HG03175 (cell line): ENCODE measurements at regions not wholly inside any gene's neighbourhood (a gene's known extent, or its start where the extent isn't known, plus 50 kb on each side); places are given as distances from the start of the nearest gene placed in this dataset.
A peak's percentile ranks its signal among the peaks of the same experiment; 100 is the strongest.
"Not testable (repeated sequence)": the region's sequence is repeated elsewhere in the genome, so short reads cannot be mapped to it uniquely, and the experiment has no call there.

Experiments used
- ATAC-seq: cut with Tn5 transposase; IDR thresholded peaks from one replicate; pipeline ENCODE4 v1.9.1; 2021; ENCODE audit warnings: mild to moderate bottlenecking, moderate library complexity; ENCODE audit not compliant: unreplicated experiment

GRCh38 chr3:5035113-5035512 is 55.9 kb downstream of the BHLHE40 start:
- ATAC-seq = no peak

DNA sequence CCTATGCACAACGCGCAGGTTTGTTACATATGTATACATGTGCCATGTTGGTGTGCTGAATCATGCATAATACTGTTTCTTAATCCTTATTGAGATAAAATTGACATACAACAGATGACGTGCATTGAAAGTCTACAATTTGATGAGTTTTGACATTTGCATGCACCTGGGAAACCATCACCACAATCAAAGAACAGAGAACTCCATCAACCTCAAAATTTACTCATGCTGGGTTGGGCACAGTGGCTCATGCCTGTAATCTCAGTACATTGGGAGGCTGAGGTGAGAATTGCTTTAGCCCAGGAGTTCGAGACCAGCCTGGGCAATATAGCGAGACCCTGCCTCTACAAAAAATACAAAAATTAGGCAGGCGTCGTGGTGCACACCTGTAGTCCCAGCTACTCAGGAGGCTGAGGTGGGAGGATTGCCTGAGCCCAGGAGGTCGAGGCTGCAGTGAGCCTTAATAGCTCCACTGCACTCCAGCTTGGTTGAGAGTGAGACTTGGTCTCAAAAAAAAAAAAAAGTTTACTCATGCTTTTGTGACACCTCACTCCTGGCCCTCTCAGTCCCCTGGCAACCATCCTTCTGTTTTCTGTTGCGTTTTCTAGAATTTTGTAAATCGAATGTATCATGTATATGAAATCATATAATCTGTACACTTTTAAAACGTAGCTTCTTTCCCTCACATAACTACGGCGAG is 56.6 kb downstream of the BHLHE40 start:
- ATAC-seq = peak; percentile 41

DNA sequence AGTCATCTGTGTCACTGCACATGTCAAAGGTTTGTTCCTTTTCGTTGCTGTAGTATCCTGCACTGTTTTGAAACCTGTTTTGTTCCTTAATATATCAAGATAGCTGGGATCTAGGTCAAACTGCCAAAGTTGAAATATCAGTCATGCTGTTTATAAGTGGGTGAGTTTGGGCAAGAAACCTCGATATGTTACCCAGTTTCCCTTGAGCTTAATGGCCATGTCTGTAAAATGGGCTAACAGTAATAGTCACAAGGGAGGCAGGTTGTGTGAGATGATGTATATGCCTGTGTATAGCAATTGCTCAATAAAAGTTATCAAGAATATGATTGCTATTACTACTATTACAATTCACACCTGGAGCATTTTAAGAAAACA is 57.1 kb downstream of the BHLHE40 start:
- no peak for ATAC-seq

GRCh38 chr3:5036858-5037257 is 57.6 kb downstream of the BHLHE40 start:
- no peak for ATAC-seq

- no peak for ATAC-seq
Observed at GRCh38 chr3:5039585-5039984, 60.3 kb downstream of the BHLHE40 start.

GRCh38 chr3:5041315-5041714 is 62.1 kb downstream of the BHLHE40 start:
- no peak for ATAC-seq

GRCh38 chr3:5045961-5046360 is 66.7 kb downstream of the BHLHE40 start:
- no peak for ATAC-seq

- ATAC-seq = no peak
Observed at GRCh38 chr3:5047764-5048419, 68.7 kb downstream of the BHLHE40 start.

DNA sequence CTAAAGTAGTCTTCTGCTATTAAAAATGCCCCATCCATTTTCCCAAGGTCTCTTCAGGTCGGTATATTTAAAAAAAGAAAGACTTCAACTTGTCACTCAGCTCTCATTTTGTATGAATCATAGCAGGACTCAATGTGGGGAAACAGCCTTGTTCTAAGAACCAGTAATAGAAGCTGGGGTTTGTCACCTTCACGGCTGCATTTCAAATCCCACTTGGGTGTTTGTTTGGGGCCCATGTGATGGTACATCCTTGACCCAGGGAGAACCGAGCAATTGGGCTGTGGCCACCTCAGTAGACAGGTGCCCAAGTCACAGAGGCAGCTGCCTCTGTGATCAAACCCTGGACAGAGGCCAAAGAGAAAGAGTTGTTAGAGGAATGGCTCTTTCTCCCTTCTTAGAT is 70.3 kb upstream of the ARL8B start:
- ATAC-seq = peak; percentile 85

- no peak for ATAC-seq
Observed at GRCh38 chr3:5052247-5052646, 69.8 kb upstream of the ARL8B start.

- ATAC-seq = no peak
Observed at GRCh38 chr3:5053021-5053831, 68.9 kb upstream of the ARL8B start.

DNA sequence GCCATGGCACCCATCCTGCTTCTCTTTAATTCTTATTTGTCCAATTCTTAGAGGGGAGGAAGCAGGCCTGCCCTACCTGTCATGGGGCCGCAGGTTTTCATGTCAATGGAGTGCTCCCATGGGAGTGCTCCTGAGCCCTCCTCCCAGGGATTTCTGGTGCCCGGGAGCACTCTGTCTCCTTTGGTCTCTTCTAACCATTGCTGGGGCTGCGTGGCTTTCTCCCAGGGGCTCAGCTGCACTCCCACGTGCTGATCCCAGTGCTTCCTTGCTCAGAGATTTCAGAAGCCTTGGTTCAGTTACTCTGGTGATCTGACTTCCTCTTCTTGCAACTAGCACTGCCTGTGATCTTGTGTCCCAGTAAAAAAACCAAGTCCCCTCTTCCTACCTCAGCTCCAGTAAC is 68.0 kb upstream of the ARL8B start:
- ATAC-seq = no peak

DNA sequence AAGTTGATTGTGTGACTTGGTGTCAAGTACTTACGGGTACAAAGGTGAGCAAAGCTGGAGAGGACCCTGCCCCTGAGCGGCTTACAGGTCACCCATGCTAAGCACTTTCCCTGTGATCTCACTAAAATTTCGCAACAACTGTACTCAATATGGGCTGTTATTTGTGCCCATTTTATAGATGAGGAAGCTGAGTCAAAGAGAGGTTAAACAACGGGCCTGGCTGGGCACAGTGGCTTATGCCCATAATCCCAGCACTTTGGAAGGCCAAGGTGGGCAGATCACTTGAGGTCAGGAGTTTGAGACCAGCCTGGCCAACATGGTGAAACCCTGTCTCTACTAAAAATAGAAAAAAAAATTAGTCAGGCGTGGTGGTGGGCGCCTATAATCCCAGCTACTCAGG is 67.5 kb upstream of the ARL8B start:
- ATAC-seq = not testable (repeated sequence)

GRCh38 chr3:5055357-5056110 is 66.6 kb upstream of the ARL8B start:
- no peak for ATAC-seq

DNA sequence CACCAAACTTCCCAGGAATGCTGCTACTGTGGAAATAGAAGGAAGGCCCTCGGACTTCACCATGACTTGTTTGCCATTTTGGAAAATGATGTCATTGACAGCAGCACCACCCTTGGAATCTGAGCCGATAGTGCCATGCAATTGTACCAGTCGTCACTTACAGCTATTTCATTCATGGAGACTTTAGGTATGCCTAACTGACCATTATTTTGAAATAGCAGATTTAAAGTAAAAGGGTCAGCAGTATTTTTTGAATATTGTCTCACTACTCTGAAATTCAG is 66.0 kb upstream of the ARL8B start:
- ATAC-seq = no peak

DNA sequence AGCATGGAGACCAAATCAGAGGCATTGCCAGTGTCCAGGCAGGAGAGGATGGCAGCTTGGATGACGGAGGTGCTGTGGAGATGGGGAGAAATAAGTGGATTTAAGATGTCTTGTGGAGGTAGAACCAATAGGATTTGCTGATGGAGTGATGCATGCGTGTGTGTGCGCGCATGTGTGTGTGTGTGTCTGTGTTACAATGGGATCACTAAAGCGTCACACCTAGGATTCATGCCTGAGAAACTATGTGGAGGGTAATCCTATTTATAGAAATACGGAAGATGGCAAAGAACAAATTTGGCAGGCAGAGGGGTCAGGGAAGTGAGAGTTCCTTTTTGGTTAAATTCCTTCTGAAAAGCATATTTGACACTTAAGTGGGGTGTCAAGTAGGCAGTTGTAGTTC is 64.8 kb upstream of the ARL8B start:
- no peak for ATAC-seq

GRCh38 chr3:5057857-5058324 is 64.2 kb upstream of the ARL8B start:
- ATAC-seq = peak; percentile 89

DNA sequence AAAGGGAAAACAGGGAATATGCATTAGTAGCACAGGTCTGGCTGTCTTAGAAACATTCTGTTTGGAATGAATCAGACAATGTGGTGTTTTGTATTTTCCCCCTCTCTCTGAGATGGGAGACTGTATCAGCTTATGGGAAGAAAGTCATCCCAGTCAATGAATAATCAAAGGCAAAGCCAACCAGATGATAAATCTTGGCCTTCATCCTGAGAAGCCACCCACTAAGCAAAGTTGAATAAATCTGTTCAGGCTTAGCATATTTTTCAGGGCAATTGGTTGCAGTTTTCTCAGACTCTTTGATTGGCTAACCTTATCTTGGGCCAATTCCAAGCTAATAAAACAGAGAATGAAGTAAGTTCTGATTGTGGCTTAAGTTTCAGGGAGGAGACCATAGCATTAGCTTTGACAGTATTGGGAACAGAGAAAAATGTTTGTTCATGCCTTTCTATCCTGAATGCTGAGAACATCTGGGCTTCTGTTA is 63.6 kb upstream of the ARL8B start:
- ATAC-seq = no peak

DNA sequence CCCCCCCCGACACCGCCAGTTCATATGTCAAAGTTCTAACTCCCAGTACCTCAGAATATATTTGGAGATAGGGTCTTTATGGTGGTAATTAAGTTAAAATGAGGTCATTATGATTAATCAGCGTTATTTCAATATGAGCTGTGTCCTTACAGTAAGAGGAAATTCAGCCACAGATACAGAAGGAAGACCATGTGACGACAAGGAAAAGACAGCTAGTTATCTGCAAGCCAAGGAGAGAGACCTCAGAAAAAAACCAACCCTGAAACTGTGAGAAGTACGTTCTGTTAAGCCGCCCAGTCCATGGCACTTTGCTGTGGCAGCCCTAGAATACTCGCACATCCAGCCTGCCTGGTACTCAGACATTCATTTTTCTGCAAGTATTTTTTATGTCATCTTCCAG is 62.3 kb upstream of the ARL8B start:
- no peak for ATAC-seq

GRCh38 chr3:5061218-5061569 is 60.9 kb upstream of the ARL8B start:
- ATAC-seq = no peak

DNA sequence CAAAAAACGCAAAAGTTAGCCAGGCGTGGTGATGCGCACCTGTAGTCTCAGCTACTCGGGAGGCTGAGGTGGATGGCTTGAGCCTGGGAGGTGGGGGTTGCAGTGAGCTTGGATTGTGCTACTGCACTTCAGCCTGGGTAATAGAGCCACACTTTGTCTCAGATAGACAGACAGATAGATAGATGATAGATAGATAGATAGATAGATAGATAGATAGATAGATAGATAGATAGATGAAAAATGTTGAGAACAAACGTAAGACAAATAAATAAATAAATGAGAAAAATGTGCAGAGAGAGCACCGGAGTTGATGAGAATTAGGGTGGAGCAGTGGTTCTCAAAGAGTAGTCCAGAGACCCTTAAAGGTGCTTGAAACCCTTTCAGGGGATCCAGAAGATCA is 58.4 kb upstream of the ARL8B start:
- no peak for ATAC-seq
